Mesendoderm (in vitro differentiated cells): ENCODE measurements at regions not wholly inside any gene's neighbourhood (a gene's known extent, or its start where the extent isn't known, plus 50 kb on each side); places are given as distances from the start of the nearest gene placed in this dataset.

Source experiments
- DNase-seq: peaks from one replicate; pipeline ENCODE4 v3.0.0; 2013
- H2AK5ac ChIP-seq: 2 replicates; pipeline ENCODE4 v1.6.1; 2013; ENCODE audit warnings: low read length, inconsistent platforms
- H2BK120ac ChIP-seq: 2 replicates; pipeline ENCODE4 v1.6.1; 2013; ENCODE audit warnings: low read depth, mild to moderate bottlenecking, low read length, moderate library complexity, mixed read lengths
- H2BK15ac ChIP-seq: replicated peaks from 2 replicates; pipeline ENCODE4 v1.6.1; 2013; ENCODE audit warnings: low read depth, mild to moderate bottlenecking, moderate library complexity
- H2BK5ac ChIP-seq: 2 replicates; pipeline ENCODE4 v1.6.1; 2013; ENCODE audit warnings: low read length, inconsistent platforms
- H3K18ac ChIP-seq: 2 replicates; pipeline ENCODE4 v1.6.1; 2013; ENCODE audit warnings: mild to moderate bottlenecking, low read length, mixed read lengths
- H3K23ac ChIP-seq: one replicate; pipeline ENCODE4 v1.6.1; 2013; ENCODE audit warnings: low read length
- H3K27ac ChIP-seq: 2 replicates; pipeline ENCODE4 v1.5.1; 2013; ENCODE audit warnings: low read depth, mild to moderate bottlenecking, inconsistent platforms, low read length, moderate library complexity
- H3K27me3 ChIP-seq: 2 replicates; pipeline ENCODE4 v1.6.1; 2013; ENCODE audit warnings: low read length, control low read depth, mild to moderate bottlenecking, inconsistent platforms; ENCODE audit not compliant: insufficient read depth, poor library complexity
- H3K36me3 ChIP-seq: 2 replicates; pipeline ENCODE4 v1.6.1; 2013; ENCODE audit warnings: low read length, inconsistent platforms; ENCODE audit not compliant: control insufficient read depth, insufficient read depth
- H3K4ac ChIP-seq: one replicate; pipeline ENCODE4 v1.6.1; 2013; ENCODE audit warnings: low read depth, mild to moderate bottlenecking, low read length, moderate library complexity
- H3K4me1 ChIP-seq: 2 replicates; pipeline ENCODE4 v1.6.1; 2013; ENCODE audit warnings: low read depth, low read length, inconsistent platforms; ENCODE audit not compliant: control insufficient read depth
- H3K4me2 ChIP-seq: 2 replicates; pipeline ENCODE4 v1.6.1; 2013; ENCODE audit warnings: low read length
- H3K4me3 ChIP-seq: 2 replicates; pipeline ENCODE4 v1.5.1; 2013; ENCODE audit warnings: mild to moderate bottlenecking, low read length
- H3K56ac ChIP-seq: one replicate; pipeline ENCODE4 v1.6.1; 2013; ENCODE audit warnings: low read length
- H3K79me1 ChIP-seq: 2 replicates; pipeline ENCODE4 v1.6.1; 2013; ENCODE audit warnings: low read length, inconsistent platforms
- H3K79me2 ChIP-seq: 2 replicates; pipeline ENCODE4 v1.6.1; 2013; ENCODE audit warnings: mild to moderate bottlenecking, low read length; ENCODE audit not compliant: control insufficient read depth, insufficient read depth
- H3K9ac ChIP-seq: 2 replicates; pipeline ENCODE4 v1.6.1; 2013; ENCODE audit warnings: low read length, inconsistent platforms
- H4K5ac ChIP-seq: one replicate; pipeline ENCODE4 v1.6.1; 2013; ENCODE audit warnings: low read length
- H4K8ac ChIP-seq: one replicate; pipeline ENCODE4 v1.6.1; 2013; ENCODE audit warnings: low read depth, mild to moderate bottlenecking, control low read depth, low read length, moderate library complexity
- WGBS: extraction: QIAGEN DNeasy Blood & Tissue Kit; methylation state at CpG from one replicate; pipeline ENCODE4 v1.1.7; 2013; ENCODE audit warnings: low lambda C conversion rate, missing lambda C conversion rate; ENCODE audit not compliant: insufficient coverage; ENCODE audit errors: extremely low coverage; 5-methylcytosine and 5-hydroxymethylcytosine counted together

- Histone ChIP-seq H3K9ac (no peak overlapping the region), H3K27me3 (no peaks in the 10 kb centered on the region), H2BK5ac (no peak overlapping the region), H3K36me3 (no peaks in the 10 kb centered on the region), H4K5ac (no peak overlapping the region), H3K23ac (no peak overlapping the region), H3K56ac (no peak overlapping the region), H3K4me3 (no peak overlapping the region), H3K4me1 (no peaks in the 10 kb centered on the region), H3K4me2 (no peak overlapping the region), H3K18ac (no peak overlapping the region), H3K27ac (no peak overlapping the region), H2BK15ac (no peak overlapping the region), H4K8ac (no peak overlapping the region), H2BK120ac (no peak overlapping the region), H3K79me1 (no peaks in the 10 kb centered on the region), H3K79me2 (no peaks in the 10 kb centered on the region), H3K4ac (no peak overlapping the region), H2AK5ac (no peak overlapping the region)
- DNase-seq: no peak
- no CpG with 5 or more reads among the region's 6 CpGs for WGBS
These were observed 286.5 kb downstream of the ICOS start for GRCh38 chr2:204223046-204223445.

GRCh38 chr2:204223544-204223943 lies 287.0 kb downstream of the ICOS start:
- Histone ChIP-seq H3K27me3 (no peaks in the 10 kb centered on the region), H3K79me1 (no peaks in the 10 kb centered on the region), H2AK5ac (no peak overlapping the region), H3K18ac (no peak overlapping the region), H3K27ac (no peak overlapping the region), H3K79me2 (no peaks in the 10 kb centered on the region), H2BK120ac (no peak overlapping the region), H3K56ac (no peak overlapping the region), H2BK5ac (no peak overlapping the region), H2BK15ac (no peak overlapping the region), H3K4me1 (peaks cover 3% of the 10 kb centered on the region), H3K23ac (no peak overlapping the region), H3K36me3 (no peaks in the 10 kb centered on the region), H4K5ac (no peak overlapping the region), H3K4me3 (no peak overlapping the region), H3K9ac (no peak overlapping the region), H4K8ac (no peak overlapping the region), H3K4me2 (no peak overlapping the region), H3K4ac (no peak overlapping the region)
- WGBS: no CpG with 5 or more reads among the region's 9 CpGs
- no peak for DNase-seq

- Histone ChIP-seq H3K23ac (no peak overlapping the region), H3K4me1 (peaks cover 9% of the 10 kb centered on the region), H3K4me2 (no peak overlapping the region), H4K8ac (no peak overlapping the region), H2AK5ac (no peak overlapping the region), H3K9ac (no peak overlapping the region), H3K79me2 (no peaks in the 10 kb centered on the region), H3K56ac (no peak overlapping the region), H3K79me1 (no peaks in the 10 kb centered on the region), H3K27ac (no peak overlapping the region), H4K5ac (no peak overlapping the region), H2BK15ac (no peak overlapping the region), H3K18ac (no peak overlapping the region), H2BK120ac (no peak overlapping the region), H3K4ac (no peak overlapping the region), H3K27me3 (no peaks in the 10 kb centered on the region), H2BK5ac (no peak overlapping the region), H3K36me3 (no peaks in the 10 kb centered on the region), H3K4me3 (no peak overlapping the region)
- no peak for DNase-seq
- WGBS: no CpG with 5 or more reads among the region's 2 CpGs
These were observed 289.1 kb downstream of the ICOS start for GRCh38 chr2:204225671-204226073.

GRCh38 chr2:204226305-204226880 lies 289.8 kb downstream of the ICOS start:
- no peak for DNase-seq
- no peak overlapping the region for H3K56ac ChIP-seq
- H3K18ac ChIP-seq: peak overlapping the region; percentile 13
- H3K4me3 ChIP-seq: no peak overlapping the region
- no peak overlapping the region for H2BK15ac ChIP-seq
- peaks cover 9% of the 10 kb centered on the region for H3K4me1 ChIP-seq
- H3K4me2 ChIP-seq: no peak overlapping the region
- no peak overlapping the region for H2BK5ac ChIP-seq
- H4K8ac ChIP-seq: no peak overlapping the region
- no peak overlapping the region for H2BK120ac ChIP-seq
- H3K36me3 ChIP-seq: no peaks in the 10 kb centered on the region
- no peak overlapping the region for H3K27ac ChIP-seq
- no peak overlapping the region for H3K4ac ChIP-seq
- H3K9ac ChIP-seq: no peak overlapping the region
- no peaks in the 10 kb centered on the region for H3K79me1 ChIP-seq
- H2AK5ac ChIP-seq: no peak overlapping the region
- no peaks in the 10 kb centered on the region for H3K79me2 ChIP-seq
- H3K23ac ChIP-seq: no peak overlapping the region
- no CpG with 5 or more reads among the region's 9 CpGs for WGBS
- H4K5ac ChIP-seq: no peak overlapping the region
- H3K27me3 ChIP-seq: no peaks in the 10 kb centered on the region

- Histone ChIP-seq H3K23ac (no peak overlapping the region), H2BK15ac (no peak overlapping the region), H3K79me1 (no peaks in the 10 kb centered on the region), H3K4me2 (no peak overlapping the region), H3K18ac (peak overlapping the region; percentile 86), H3K27me3 (no peaks in the 10 kb centered on the region), H3K36me3 (no peaks in the 10 kb centered on the region), H4K5ac (no peak overlapping the region), H2BK5ac (peak overlapping the region; percentile 70), H3K4ac (no peak overlapping the region), H2AK5ac (no peak overlapping the region), H4K8ac (peak overlapping the region; percentile 65), H3K79me2 (no peaks in the 10 kb centered on the region), H2BK120ac (no peak overlapping the region), H3K27ac (no peak overlapping the region), H3K4me1 (peaks cover 9% of the 10 kb centered on the region), H3K56ac (no peak overlapping the region), H3K9ac (peak overlapping the region; percentile 30), H3K4me3 (no peak overlapping the region)
- no CpG with 5 or more reads among the region's 8 CpGs for WGBS
- DNase-seq: peak; percentile 86
These were observed 291.8 kb downstream of the ICOS start for GRCh38 chr2:204228169-204228886.

GRCh38 chr2:204234248-204234647 lies 297.7 kb downstream of the ICOS start:
- H3K9ac ChIP-seq: no peak overlapping the region
- H2BK5ac ChIP-seq: no peak overlapping the region
- no CpG with 5 or more reads among the region's 3 CpGs for WGBS
- no peaks in the 10 kb centered on the region for H3K79me1 ChIP-seq
- no peak overlapping the region for H4K8ac ChIP-seq
- H2BK15ac ChIP-seq: no peak overlapping the region
- no peak overlapping the region for H3K27ac ChIP-seq
- H3K27me3 ChIP-seq: no peaks in the 10 kb centered on the region
- no peak overlapping the region for H3K18ac ChIP-seq
- H3K23ac ChIP-seq: no peak overlapping the region
- no peak overlapping the region for H2AK5ac ChIP-seq
- no peaks in the 10 kb centered on the region for H3K79me2 ChIP-seq
- H4K5ac ChIP-seq: no peak overlapping the region
- H2BK120ac ChIP-seq: no peak overlapping the region
- no peak overlapping the region for H3K56ac ChIP-seq
- DNase-seq: no peak
- H3K4me2 ChIP-seq: no peak overlapping the region
- H3K4ac ChIP-seq: no peak overlapping the region
- no peaks in the 10 kb centered on the region for H3K36me3 ChIP-seq
- no peak overlapping the region for H3K4me3 ChIP-seq
- H3K4me1 ChIP-seq: peaks cover under 1% of the 10 kb centered on the region
